HEK293 (cell line): ENCODE measurements at regions not wholly inside any gene's neighbourhood (a gene's known extent, or its start where the extent isn't known, plus 50 kb on each side); places are given as distances from the start of the nearest gene placed in this dataset.

ENCODE experiments used
- CTCF ChIA-PET: fragments of 350-600 bp; formaldehyde crosslinking; extraction: SDS; loops from one replicate; lab custom pipeline; 2021; ENCODE audit warnings: antibody characterized with exemption; lab: Yijun Ruan, JAX
- POLR2A ChIA-PET: fragments of 300-600 bp; formaldehyde crosslinking; extraction: SDS; loops from one replicate; lab custom pipeline; 2020; ENCODE audit warnings: antibody characterized with exemption, inconsistent platforms; lab: Yijun Ruan, JAX
- H3K27ac ChIP-seq: fragments of 200-500 bp; sonication (Bioruptor generic); 2 replicates; pipeline ENCODE4 v1.5.1; 2014; ENCODE audit warnings: low read depth, low read length, control low read depth, inconsistent platforms; ENCODE audit errors: extremely low read depth
- H3K36me3 ChIP-seq, 2 experiments: fragments of 200-500 bp in 1 of 2; sonication (Bioruptor generic) in 1 of 2; 1 replicate in 1 of 2; 2 replicates in 1 of 2; pipeline ENCODE4 v1.5.1; 2014 to 2017; ENCODE audit warnings: inconsistent platforms in 2 of 2, low read length in 2 of 2; ENCODE audit not compliant: control insufficient read depth in 2 of 2, insufficient read depth in 1 of 2
- H3K4me1 ChIP-seq: fragments of 200-500 bp; sonication (Bioruptor generic); 2 replicates; pipeline ENCODE4 v1.5.1; 2014; ENCODE audit warnings: mild to moderate bottlenecking, low read length, inconsistent platforms; ENCODE audit not compliant: control insufficient read depth, insufficient read depth
- H3K4me3 ChIP-seq: 2 replicates; pipeline ENCODE4 v1.5.1; 2011; ENCODE audit warnings: low read depth, mild to moderate bottlenecking, control low read depth, low read length, moderate library complexity
- H3K9me3 ChIP-seq: fragments of 200-500 bp; sonication (Bioruptor generic); 2 replicates; pipeline ENCODE4 v1.5.1; 2014; ENCODE audit warnings: low read depth, low read length, inconsistent platforms; ENCODE audit not compliant: control insufficient read depth, insufficient read depth
- AEBP2 ChIP-seq: fragments of 450-650 bp; formaldehyde crosslinking; IDR thresholded peaks from 2 replicates; pipeline ENCODE4 v1.5.1; 2016; ENCODE audit warnings: missing biosample characterization, missing genetic modification characterization, borderline replicate concordance
- GLIS1 ChIP-seq: fragments of 450-650 bp; formaldehyde crosslinking; IDR thresholded peaks from 2 replicates; pipeline ENCODE4 v1.5.1; 2016; ENCODE audit warnings: missing biosample characterization, missing genetic modification characterization
- MYNN ChIP-seq: fragments of 450-650 bp; formaldehyde crosslinking; IDR thresholded peaks from 2 replicates; pipeline ENCODE4 v1.5.1; 2016; ENCODE audit warnings: missing biosample characterization, missing genetic modification characterization, borderline replicate concordance
- PBX3 ChIP-seq: sonication (generic); formaldehyde crosslinking; IDR thresholded peaks from 2 replicates; pipeline ENCODE4 v1.8.1; 2022; ENCODE audit warnings: mild to moderate bottlenecking, moderate library complexity, missing genetic modification reagents
- REPIN1 ChIP-seq: fragments of 450-650 bp; formaldehyde crosslinking; IDR thresholded peaks from 2 replicates; pipeline ENCODE4 v1.5.1; 2017; ENCODE audit warnings: missing biosample characterization, missing genetic modification characterization, low read depth
- ZBTB11 ChIP-seq: fragments of 450-650 bp; formaldehyde crosslinking; conservative IDR thresholded peaks from 2 replicates; pipeline ENCODE4 v1.5.1; 2016; ENCODE audit warnings: low read depth, missing biosample characterization, missing genetic modification characterization
- ZBTB49 ChIP-seq: fragments of 450-650 bp; formaldehyde crosslinking; IDR thresholded peaks from 2 replicates; pipeline ENCODE4 v1.5.1; 2016; ENCODE audit warnings: missing biosample characterization, missing genetic modification characterization, low read depth
- ZFP37 ChIP-seq: fragments of 450-650 bp; formaldehyde crosslinking; IDR thresholded peaks from 2 replicates; pipeline ENCODE4 v1.5.1; 2016; ENCODE audit warnings: missing biosample characterization, missing genetic modification characterization
- ZFP69B ChIP-seq: fragments of 450-650 bp; formaldehyde crosslinking; IDR thresholded peaks from 2 replicates; pipeline ENCODE4 v1.5.1; 2016; ENCODE audit warnings: missing biosample characterization, missing genetic modification characterization
- ZNF132 ChIP-seq: fragments of 450-650 bp; formaldehyde crosslinking; IDR thresholded peaks from 2 replicates; pipeline ENCODE4 v1.5.1; 2017; ENCODE audit warnings: missing biosample characterization, missing genetic modification characterization, borderline replicate concordance
- ZNF174 ChIP-seq: fragments of 450-650 bp; formaldehyde crosslinking; IDR thresholded peaks from 2 replicates; pipeline ENCODE4 v1.5.0; 2017; ENCODE audit warnings: missing biosample characterization, mild to moderate bottlenecking, missing genetic modification characterization
- ZNF26 ChIP-seq: fragments of 450-650 bp; formaldehyde crosslinking; IDR thresholded peaks from 2 replicates; pipeline ENCODE4 v1.5.1; 2016; ENCODE audit warnings: missing biosample characterization, missing genetic modification characterization
- ZNF274 ChIP-seq, 2 experiments: fragments of 200-500 bp in 1 of 2; fragments of 450-650 bp in 1 of 2; sonication (Bioruptor generic) in 1 of 2; formaldehyde crosslinking in 1 of 2; IDR thresholded peaks; 2 replicates each; pipeline versions ENCODE4 v1.5.1 to v1.6.1; 2014 to 2016; ENCODE audit warnings: borderline replicate concordance in 1 of 2, inconsistent platforms in 1 of 2, low read length in 1 of 2, missing biosample characterization in 1 of 2, missing genetic modification characterization in 1 of 2
- ZNF513 ChIP-seq: fragments of 450-650 bp; IDR thresholded peaks from 2 replicates; pipeline ENCODE4 v1.5.1; 2018; ENCODE audit warnings: missing biosample characterization, missing genetic modification characterization
- ZNF549 ChIP-seq: fragments of 450-650 bp; IDR thresholded peaks from 2 replicates; pipeline ENCODE4 v1.5.1; 2018; ENCODE audit warnings: missing biosample characterization, missing genetic modification characterization, mild to moderate bottlenecking, inconsistent platforms, moderate library complexity
- ZNF645 ChIP-seq: fragments of 450-650 bp; formaldehyde crosslinking; IDR thresholded peaks from 2 replicates; pipeline ENCODE4; 2016; ENCODE audit warnings: missing biosample characterization, missing genetic modification characterization
- ZNF701 ChIP-seq: fragments of 450-650 bp; formaldehyde crosslinking; IDR thresholded peaks from 2 replicates; pipeline ENCODE4 v1.5.1; 2016; ENCODE audit warnings: missing biosample characterization, missing genetic modification characterization
- ZSCAN16 ChIP-seq: fragments of 450-650 bp; formaldehyde crosslinking; IDR thresholded peaks from 2 replicates; pipeline ENCODE4 v1.5.1; 2016; ENCODE audit warnings: missing biosample characterization, missing genetic modification characterization

- TF ChIP-seq ZBTB11: no peak
- no peak for TF ChIP-seq ZFP37 (tag by site-specific recombination)
- Histone ChIP-seq H3K4me3 (no peak overlapping the region), H3K27ac (no peak overlapping the region), H3K9me3 (no peaks in the 10 kb centered on the region), H3K36me3 (no peaks in the 10 kb centered on the region), H3K4me1 (no peaks in the 10 kb centered on the region)
- POLR2A ChIA-PET: no interaction called here
- CTCF ChIA-PET: interaction anchor here (0.6 to 2.1 kb wide), 5 partner anchors 11 to 378 kb away, joined by 3 to 5 read pairs (median 3); no protein-coding TSS in a partner anchor
Observed at GRCh38 chr14:59017285-59017965, 171.0 kb upstream of the DAAM1 start.

GRCh38 chr14:59018460-59018859 is 170.0 kb upstream of the DAAM1 start:
- no peak for TF ChIP-seq ZNF274 (IDR thresholded peaks at IDR 0.05; ENCODE audit: low read length)
- TF ChIP-seq ZNF274 (tag by site-specific recombination; IDR thresholded peaks at IDR 0.05; ENCODE audit: borderline replicate concordance): no peak
- no peak for TF ChIP-seq ZNF513 (tag by site-specific recombination)
- TF ChIP-seq AEBP2 (tag by site-specific recombination): no peak
- TF ChIP-seq ZNF701 (tag by site-specific recombination): no peak
- TF ChIP-seq MYNN: no peak
- TF ChIP-seq ZNF132: no peak
- TF ChIP-seq ZNF549 (tag by site-specific recombination): no peak
- no peak for TF ChIP-seq ZNF26 (tag by site-specific recombination)
- TF ChIP-seq ZNF174 (tag by site-specific recombination): no peak
- no peak for TF ChIP-seq ZSCAN16 (tag by site-specific recombination)
- no peak for TF ChIP-seq ZBTB49 (tag by site-specific recombination)
- no peak for TF ChIP-seq PBX3
- no peak for TF ChIP-seq ZNF645 (tag by site-specific recombination)
- TF ChIP-seq ZFP69B (tag by site-specific recombination): no peak
- TF ChIP-seq REPIN1 (tag by site-specific recombination): no peak
- no peak for TF ChIP-seq GLIS1 (tag by site-specific recombination)
- ChIA-PET CTCF (interaction anchor here (0.6 to 1.4 kb wide), 6 partner anchors 95 to 517 kb away, joined by 3 to 5 read pairs (median 4); no protein-coding TSS in a partner anchor), POLR2A (no interaction called here)
- Histone ChIP-seq H3K4me3 (no peak overlapping the region), H3K9me3 (no peaks in the 10 kb centered on the region), H3K27ac (no peak overlapping the region), H3K4me1 (no peaks in the 10 kb centered on the region; the same call in 1 of the 2 replicates), H3K36me3 (no peaks in the 10 kb centered on the region)
